K562 (cell line): ENCODE measurements at regions not wholly inside any gene's neighbourhood (a gene's known extent, or its start where the extent isn't known, plus 50 kb on each side); places are given as distances from the start of the nearest gene placed in this dataset.

Source experiments
- ATF1 ChIP-seq, 2 experiments: fragments of 450-650 bp in 1 of 2; IDR thresholded peaks; 2 replicates each; pipeline ENCODE4 v1.6.1; 2016; ENCODE audit warnings: missing compliant biosample characterization in 1 of 2, missing genetic modification characterization in 1 of 2
- CLOCK ChIP-seq: fragments of 250-450 bp; sonication (Bioruptor Pico); IDR thresholded peaks from 2 replicates; pipeline ENCODE4 v1.4.0; 2020; ENCODE audit warnings: mild to moderate bottlenecking, moderate library complexity, borderline replicate concordance
- CTCFL ChIP-seq: IDR thresholded peaks from 2 replicates; pipeline ENCODE4 v1.6.1; 2011; ENCODE audit warnings: borderline replicate concordance, low read depth, mild to moderate bottlenecking, moderate library complexity, low read length; ENCODE audit not compliant: insufficient read depth, poor library complexity, severe bottlenecking
- HNRNPL ChIP-seq: fragments of 200-400 bp; formaldehyde crosslinking; IDR thresholded peaks from 2 replicates; pipeline ENCODE4 v1.6.1; 2017; ENCODE audit warnings: low read depth, mild to moderate bottlenecking, low read length
- NFIX ChIP-seq: fragments of 250-450 bp; sonication (Bioruptor Pico); IDR thresholded peaks from 2 replicates; pipeline ENCODE4 v1.4.0; 2020; ENCODE audit warnings: low read depth, mild to moderate bottlenecking, moderate library complexity
- NRF1 ChIP-seq, 2 experiments: fragments of 450-650 bp; IDR thresholded peaks in 1 of 2; conservative IDR thresholded peaks in 1 of 2; 2 replicates each; pipeline ENCODE4 v1.6.1; 2014; ENCODE audit warnings: mild to moderate bottlenecking in 2 of 2
- PTTG1 ChIP-seq: fragments of 450-650 bp; IDR thresholded peaks from 2 replicates; pipeline ENCODE4 v1.6.1; 2016; ENCODE audit warnings: low read depth, mild to moderate bottlenecking, missing genetic modification characterization, missing compliant biosample characterization
- SMAD3 ChIP-seq: fragments of 450-650 bp; formaldehyde crosslinking; conservative IDR thresholded peaks from 2 replicates; pipeline ENCODE4 v1.4.0; 2020; ENCODE audit warnings: mild to moderate bottlenecking
- ZNF347 ChIP-seq: fragments of 450-650 bp; formaldehyde crosslinking; IDR thresholded peaks from 2 replicates; pipeline ENCODE4 v1.4.0; 2020; ENCODE audit warnings: low read depth, mild to moderate bottlenecking, moderate library complexity
- ZNF583 ChIP-seq: fragments of 250-450 bp; sonication (Bioruptor Pico); IDR thresholded peaks from 2 replicates; pipeline ENCODE4 v1.4.0; 2020

GRCh38 chr13:58855283-58855682, 1223.7 kb downstream of the PCDH17 start (continued):
- TF ChIP-seq ATF1 (CRISPR knock-in tag; IDR thresholded peaks at IDR 0.05) (no peak), ATF1 (tag; IDR thresholded peaks at IDR 0.05) (no peak), CLOCK (CRISPR knock-in tag) (no peak), NFIX (CRISPR knock-in tag) (no peak), ZNF583 (CRISPR knock-in tag) (no peak), CTCFL (no peak), HNRNPL (no peak), PTTG1 (tag) (no peak), NRF1 (conservative IDR thresholded peaks at IDR 0.05 in 1 of 2, IDR thresholded peaks at IDR 0.05 in 1 of 2) (no peak), ZNF347 (CRISPR knock-in tag) (no peak), SMAD3 (CRISPR knock-in tag) (no peak)
